ENCODE measurements at regions not wholly inside any gene's neighbourhood (a gene's known extent, or its start where the extent isn't known, plus 50 kb on each side); places are given as distances from the start of the nearest gene placed in this dataset.

DNA sequence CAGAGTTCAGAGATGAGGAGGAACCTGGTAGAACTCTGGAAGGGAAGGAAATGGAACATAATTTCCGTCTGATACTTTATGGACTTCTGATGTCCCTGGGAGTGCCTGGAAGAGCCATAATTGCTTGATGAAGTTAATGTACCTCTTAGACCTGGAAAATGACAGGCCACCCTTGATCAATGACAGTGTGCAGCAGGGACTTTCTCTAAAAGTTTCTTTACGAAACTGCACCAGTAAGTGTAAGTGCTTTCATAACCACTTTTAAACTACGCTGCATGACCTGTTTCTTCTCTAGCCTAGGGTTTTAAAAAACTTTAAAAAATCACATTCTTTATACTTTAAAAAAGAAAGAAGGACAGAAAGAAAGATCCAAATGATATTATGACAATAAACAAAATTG is 164.5 kb downstream of the LPIN1 start:
- TF ChIP-seq, protein P1, sequence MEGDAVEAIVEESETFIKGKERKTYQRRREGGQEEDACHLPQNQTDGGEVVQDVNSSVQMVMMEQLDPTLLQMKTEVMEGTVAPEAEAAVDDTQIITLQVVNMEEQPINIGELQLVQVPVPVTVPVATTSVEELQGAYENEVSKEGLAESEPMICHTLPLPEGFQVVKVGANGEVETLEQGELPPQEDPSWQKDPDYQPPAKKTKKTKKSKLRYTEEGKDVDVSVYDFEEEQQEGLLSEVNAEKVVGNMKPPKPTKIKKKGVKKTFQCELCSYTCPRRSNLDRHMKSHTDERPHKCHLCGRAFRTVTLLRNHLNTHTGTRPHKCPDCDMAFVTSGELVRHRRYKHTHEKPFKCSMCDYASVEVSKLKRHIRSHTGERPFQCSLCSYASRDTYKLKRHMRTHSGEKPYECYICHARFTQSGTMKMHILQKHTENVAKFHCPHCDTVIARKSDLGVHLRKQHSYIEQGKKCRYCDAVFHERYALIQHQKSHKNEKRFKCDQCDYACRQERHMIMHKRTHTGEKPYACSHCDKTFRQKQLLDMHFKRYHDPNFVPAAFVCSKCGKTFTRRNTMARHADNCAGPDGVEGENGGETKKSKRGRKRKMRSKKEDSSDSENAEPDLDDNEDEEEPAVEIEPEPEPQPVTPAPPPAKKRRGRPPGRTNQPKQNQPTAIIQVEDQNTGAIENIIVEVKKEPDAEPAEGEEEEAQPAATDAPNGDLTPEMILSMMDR (IDR thresholded peaks at IDR 0.05), result no peak
- DNase-seq (ENCODE audit: low spot score), result no peak
- Mint-ChIP-seq H3K4me3 (ENCODE audit: unreplicated experiment) (no peak overlapping the region), H3K27me3 (ENCODE audit: low read depth) (no peaks in the 10 kb centered on the region), H3K27ac (ENCODE audit: unreplicated experiment) (no peak overlapping the region), H3K4me1 (ENCODE audit: low read depth) (no peaks in the 10 kb centered on the region), H3K9me3 (ENCODE audit: low read depth) (peaks cover 11% of the 10 kb centered on the region), H3K36me3 (ENCODE audit: low read depth) (no peaks in the 10 kb centered on the region)

DNA sequence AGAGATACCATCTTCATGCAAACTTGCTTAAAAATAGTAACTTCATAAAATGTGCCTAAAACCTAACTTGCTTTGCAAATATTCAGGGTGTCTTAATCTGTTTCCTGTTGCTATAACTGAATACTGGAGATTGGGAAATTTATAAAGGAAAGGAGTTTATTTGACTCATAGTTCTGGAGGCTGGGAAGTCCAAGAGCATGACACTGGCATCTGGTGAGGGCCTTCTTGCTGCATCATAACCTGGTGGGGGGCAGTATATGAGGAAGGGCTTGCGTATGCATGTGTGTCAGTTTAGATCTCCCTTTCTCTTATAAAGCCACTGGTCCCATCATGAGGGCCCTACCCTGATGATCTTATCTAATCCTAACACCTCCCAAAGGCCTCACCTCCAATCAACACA is 166.5 kb downstream of the LPIN1 start:
- DNase-seq (ENCODE audit: low spot score), result no peak
- Mint-ChIP-seq H3K36me3 (ENCODE audit: low read depth) (no peaks in the 10 kb centered on the region), H3K27me3 (ENCODE audit: low read depth) (peaks cover 6% of the 10 kb centered on the region), H3K4me3 (ENCODE audit: unreplicated experiment) (no peak overlapping the region), H3K4me1 (ENCODE audit: low read depth) (no peaks in the 10 kb centered on the region), H3K9me3 (ENCODE audit: low read depth) (peaks cover 8% of the 10 kb centered on the region), H3K27ac (ENCODE audit: unreplicated experiment) (no peak overlapping the region)
- TF ChIP-seq, protein P1 (IDR thresholded peaks at IDR 0.05), result no peak

DNA sequence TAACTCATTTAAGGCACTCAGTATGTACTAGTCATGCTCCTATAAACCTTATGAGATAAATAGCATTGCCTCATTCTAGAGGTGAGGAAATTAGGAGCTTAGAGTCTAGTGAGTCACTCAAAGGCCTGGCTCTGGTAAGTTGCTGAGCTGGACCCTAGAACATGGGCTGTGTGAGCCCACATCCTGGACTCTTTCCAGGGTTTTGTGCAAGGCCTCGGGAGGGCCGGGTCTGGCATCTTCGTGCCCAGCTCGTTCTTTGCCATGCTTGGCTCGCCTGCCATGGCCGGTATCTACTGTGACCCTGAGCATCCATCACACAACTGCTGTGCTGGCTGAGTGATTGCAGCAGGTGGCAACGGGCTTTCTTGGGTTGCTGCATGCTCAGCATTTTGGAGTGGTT is 168.0 kb downstream of the LPIN1 start:
- DNase-seq (ENCODE audit: low spot score), result no peak
- Mint-ChIP-seq H3K4me1 (ENCODE audit: low read depth) (no peaks in the 10 kb centered on the region), H3K27me3 (ENCODE audit: low read depth) (peaks cover 6% of the 10 kb centered on the region), H3K36me3 (ENCODE audit: low read depth) (no peaks in the 10 kb centered on the region), H3K4me3 (ENCODE audit: unreplicated experiment) (no peak overlapping the region), H3K27ac (ENCODE audit: unreplicated experiment) (no peak overlapping the region), H3K9me3 (ENCODE audit: low read depth) (peaks cover 8% of the 10 kb centered on the region)
- TF ChIP-seq, protein P1 (IDR thresholded peaks at IDR 0.05), result no peak

- no peak for DNase-seq (ENCODE audit: low spot score)
- Mint-ChIP-seq H3K4me1 (ENCODE audit: low read depth) (no peaks in the 10 kb centered on the region), H3K4me3 (ENCODE audit: unreplicated experiment) (no peak overlapping the region), H3K36me3 (ENCODE audit: low read depth) (no peaks in the 10 kb centered on the region), H3K27me3 (ENCODE audit: low read depth) (peaks cover 8% of the 10 kb centered on the region), H3K27ac (ENCODE audit: unreplicated experiment) (no peak overlapping the region), H3K9me3 (ENCODE audit: low read depth) (peaks cover 8% of the 10 kb centered on the region)
- TF ChIP-seq, protein P1 (IDR thresholded peaks at IDR 0.05), result no peak
These were observed 169.2 kb downstream of the LPIN1 start for GRCh38 chr2:11915650-11916049.

DNA sequence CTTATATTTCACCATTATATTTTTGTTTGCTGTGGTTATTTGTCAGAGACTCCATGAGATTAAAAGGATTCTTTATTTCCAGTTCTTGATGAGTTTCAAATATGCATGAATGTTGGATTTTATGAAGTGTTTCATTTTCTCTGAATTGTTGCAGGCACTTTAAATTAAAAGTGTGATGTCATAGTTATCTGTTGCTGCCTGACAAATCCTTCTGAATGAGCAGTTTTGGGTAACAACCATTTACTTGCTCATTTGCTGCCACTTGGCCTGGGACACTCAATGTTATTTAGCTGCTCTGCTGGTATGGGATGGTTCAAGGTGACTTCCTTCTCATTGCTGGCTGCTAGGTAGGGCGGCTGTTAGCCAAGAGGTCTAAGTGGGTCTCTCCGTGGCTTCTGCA is 173.5 kb downstream of the LPIN1 start:
- H3K9me3 Mint-ChIP-seq (ENCODE audit: low read depth), result no peaks in the 10 kb centered on the region
- no peak for DNase-seq (ENCODE audit: low spot score)
- H3K36me3 Mint-ChIP-seq (ENCODE audit: low read depth), result no peaks in the 10 kb centered on the region
- peaks cover 31% of the 10 kb centered on the region for H3K27me3 Mint-ChIP-seq (ENCODE audit: low read depth)
- H3K4me1 Mint-ChIP-seq (ENCODE audit: low read depth), result no peaks in the 10 kb centered on the region
- TF ChIP-seq, protein P1 (IDR thresholded peaks at IDR 0.05), result no peak
- no peak overlapping the region for H3K4me3 Mint-ChIP-seq (ENCODE audit: unreplicated experiment)
- no peak overlapping the region for H3K27ac Mint-ChIP-seq (ENCODE audit: unreplicated experiment)

Data from chondrocyte (in vitro differentiated cells).